DND-41 (cell line): ENCODE measurements at regions not wholly inside any gene's neighbourhood (a gene's known extent, or its start where the extent isn't known, plus 50 kb on each side); places are given as distances from the start of the nearest gene placed in this dataset.

ENCODE experiments used
- EZH2 ChIP-seq: IDR thresholded peaks from 3 replicates; pipeline ENCODE4 v1.6.1; 2012; ENCODE audit warnings: borderline replicate concordance, low read depth, mild to moderate bottlenecking, moderate library complexity, low read length, inconsistent platforms; ENCODE audit not compliant: severe bottlenecking
- TF ChIP-seq, protein P1 (sequence below): IDR thresholded peaks from 2 replicates; pipeline ENCODE4 v1.5.1; 2012; ENCODE audit warnings: borderline replicate concordance, low read length, moderate library complexity, mild to moderate bottlenecking; ENCODE audit not compliant: poor library complexity, severe bottlenecking; ENCODE audit errors: extremely low read depth

DNA sequence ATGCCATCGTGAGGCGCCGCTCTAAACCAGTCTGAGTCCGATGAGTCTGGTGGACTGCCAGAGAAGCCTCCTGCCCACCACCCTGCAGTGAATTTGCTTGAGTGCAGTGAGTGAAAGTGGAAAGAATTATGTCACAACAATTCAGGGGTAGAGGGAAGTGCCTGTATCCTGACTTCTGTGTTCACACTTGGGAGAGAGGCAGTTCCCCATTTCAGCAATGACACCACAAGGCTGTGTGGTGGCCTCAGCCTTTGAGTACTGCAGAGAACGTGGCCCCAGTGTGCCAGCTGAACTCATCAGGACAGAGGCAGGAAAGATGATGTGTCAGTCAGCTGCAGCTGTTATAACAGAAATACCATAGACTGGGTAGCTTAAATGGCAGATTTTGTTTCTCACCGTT lies 155.6 kb downstream of the COG6 start:
- TF ChIP-seq, protein P1, sequence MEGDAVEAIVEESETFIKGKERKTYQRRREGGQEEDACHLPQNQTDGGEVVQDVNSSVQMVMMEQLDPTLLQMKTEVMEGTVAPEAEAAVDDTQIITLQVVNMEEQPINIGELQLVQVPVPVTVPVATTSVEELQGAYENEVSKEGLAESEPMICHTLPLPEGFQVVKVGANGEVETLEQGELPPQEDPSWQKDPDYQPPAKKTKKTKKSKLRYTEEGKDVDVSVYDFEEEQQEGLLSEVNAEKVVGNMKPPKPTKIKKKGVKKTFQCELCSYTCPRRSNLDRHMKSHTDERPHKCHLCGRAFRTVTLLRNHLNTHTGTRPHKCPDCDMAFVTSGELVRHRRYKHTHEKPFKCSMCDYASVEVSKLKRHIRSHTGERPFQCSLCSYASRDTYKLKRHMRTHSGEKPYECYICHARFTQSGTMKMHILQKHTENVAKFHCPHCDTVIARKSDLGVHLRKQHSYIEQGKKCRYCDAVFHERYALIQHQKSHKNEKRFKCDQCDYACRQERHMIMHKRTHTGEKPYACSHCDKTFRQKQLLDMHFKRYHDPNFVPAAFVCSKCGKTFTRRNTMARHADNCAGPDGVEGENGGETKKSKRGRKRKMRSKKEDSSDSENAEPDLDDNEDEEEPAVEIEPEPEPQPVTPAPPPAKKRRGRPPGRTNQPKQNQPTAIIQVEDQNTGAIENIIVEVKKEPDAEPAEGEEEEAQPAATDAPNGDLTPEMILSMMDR, result no peak
- TF ChIP-seq EZH2, result no peak
